ENCODE measurements at regions not wholly inside any gene's neighbourhood (a gene's known extent, or its start where the extent isn't known, plus 50 kb on each side); places are given as distances from the start of the nearest gene placed in this dataset.

DNA sequence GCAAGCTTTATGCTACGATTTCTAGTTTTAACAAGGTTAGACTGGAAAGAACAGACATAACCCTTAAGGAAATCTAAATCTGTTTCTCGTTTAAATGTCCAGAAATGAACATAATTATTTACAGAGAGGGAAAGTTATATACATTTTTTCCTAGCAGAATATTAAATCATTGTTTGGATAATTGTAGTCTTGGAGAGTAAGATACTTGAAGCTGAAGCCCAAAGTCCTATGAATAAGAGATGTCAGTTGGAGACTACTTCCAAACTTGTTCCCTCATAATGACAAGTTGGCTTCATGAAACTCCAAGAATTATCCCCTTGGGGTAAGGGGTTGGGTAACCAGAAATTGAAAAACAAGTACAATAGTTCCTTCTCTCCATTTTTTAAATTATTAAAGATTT lies 911.1 kb upstream of the MAN1A1 start:
- no peak for ATAC-seq (replicated peaks in 6 of 8)
- 0 to 74% (median 32%) methylated on average over 1 to 2 of the region's 2 CpGs for WGBS, 10 experiments
- Histone ChIP-seq H3K4me1 (replicated peaks in 1 of 2) (no peaks in the 10 kb centered on the region), H3K27ac (no peak overlapping the region), H3K4me3 (no peak overlapping the region)
- in situ Hi-C loops (cut with MboI; ENCODE audit: low pct_unique_long_range_greater_than_20kb in 2 of 9, low sequenced_read_pairs in 9 of 9, unreplicated experiment in 9 of 9) = no loop called here

GRCh38 chr6:120254651-120255050 lies 905.1 kb upstream of the MAN1A1 start:
- Histone ChIP-seq H3K4me3 (no peak overlapping the region), H3K4me1 (replicated peaks in 1 of 2) (no peaks in the 10 kb centered on the region), H3K27ac (no peak overlapping the region)
- in situ Hi-C loops (cut with MboI; ENCODE audit: low pct_unique_long_range_greater_than_20kb in 2 of 9, low sequenced_read_pairs in 9 of 9, unreplicated experiment in 9 of 9) = no loop called here
- no peak for ATAC-seq (replicated peaks in 6 of 8)
- WGBS, 10 experiments = 25 to 100% (median 90%) methylated on average over 1 to 4 of the region's 4 CpGs; no CpG with 5 or more reads in 1 of the 10 experiments

DNA sequence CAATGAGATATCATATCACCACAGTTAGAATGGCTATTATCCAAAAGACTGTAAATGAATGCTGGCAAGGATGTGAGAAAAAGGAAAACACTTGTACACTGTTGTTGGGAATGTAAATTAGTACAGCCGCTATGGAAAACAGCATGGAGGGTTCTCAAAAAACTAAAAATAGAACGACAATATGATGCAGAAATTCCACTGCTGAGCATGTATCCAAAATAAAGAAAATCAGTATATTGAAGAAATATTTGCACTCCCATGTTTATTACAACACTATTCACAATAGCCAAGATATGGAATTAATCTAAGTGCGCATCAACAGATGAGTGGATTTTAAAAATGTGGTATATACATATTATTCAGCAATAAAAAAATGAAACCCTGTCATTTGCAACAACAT lies 898.9 kb upstream of the MAN1A1 start:
- WGBS, 10 experiments = 0 to 91% (median 74%) methylated on average over 2 to 3 of the region's 3 CpGs
- Histone ChIP-seq H3K4me1 (replicated peaks in 1 of 2) (no peaks in the 10 kb centered on the region), H3K4me3 (no peak overlapping the region), H3K27ac (no peak overlapping the region)
- in situ Hi-C loops (cut with MboI; ENCODE audit: low pct_unique_long_range_greater_than_20kb in 2 of 9, low sequenced_read_pairs in 9 of 9, unreplicated experiment in 9 of 9) = no loop called here
- ATAC-seq (replicated peaks in 6 of 8) = peak in 1 of 8 experiments; percentile 62

GRCh38 chr6:120237221-120237620 lies 887.7 kb upstream of the MAN1A1 start:
- in situ Hi-C loops (cut with MboI; ENCODE audit: low pct_unique_long_range_greater_than_20kb in 2 of 9, low sequenced_read_pairs in 9 of 9, unreplicated experiment in 9 of 9) = no loop called here
- no peaks in the 10 kb centered on the region for H3K4me1 ChIP-seq (replicated peaks in 1 of 2)
- no peak overlapping the region for H3K4me3 ChIP-seq
- 0 to 100% (median 25%) methylated on average over 1 of the region's 1 CpG; no CpG with 5 or more reads in 3 of the 10 experiments for WGBS, 10 experiments
- ATAC-seq (replicated peaks in 6 of 8) = no peak
- H3K27ac ChIP-seq = no peak overlapping the region

DNA sequence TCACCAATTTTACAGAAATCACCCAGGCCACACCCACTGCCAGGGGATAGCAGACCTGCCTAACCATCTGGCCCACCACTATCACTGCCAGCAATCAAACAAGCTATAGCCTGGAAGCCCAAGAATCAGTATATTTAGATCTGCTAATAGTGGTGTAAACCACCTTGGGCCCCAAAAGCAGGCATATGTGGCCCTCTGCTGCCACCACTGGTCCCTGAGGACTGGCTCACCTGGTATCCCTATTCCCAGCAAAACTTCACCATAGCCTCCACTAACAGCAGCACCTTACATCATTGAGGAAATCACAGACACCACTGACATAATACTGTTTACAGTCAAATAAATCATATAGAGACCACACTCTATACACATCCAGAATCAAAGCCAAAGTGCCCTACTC lies 880.4 kb upstream of the MAN1A1 start:
- Histone ChIP-seq H3K4me1 (replicated peaks in 1 of 2) (no peaks in the 10 kb centered on the region), H3K27ac (no peak overlapping the region), H3K4me3 (no peak overlapping the region)
- in situ Hi-C loops (cut with MboI; ENCODE audit: low pct_unique_long_range_greater_than_20kb in 2 of 9, low sequenced_read_pairs in 9 of 9, unreplicated experiment in 9 of 9) = no loop called here
- no peak for ATAC-seq (replicated peaks in 6 of 8)

DNA sequence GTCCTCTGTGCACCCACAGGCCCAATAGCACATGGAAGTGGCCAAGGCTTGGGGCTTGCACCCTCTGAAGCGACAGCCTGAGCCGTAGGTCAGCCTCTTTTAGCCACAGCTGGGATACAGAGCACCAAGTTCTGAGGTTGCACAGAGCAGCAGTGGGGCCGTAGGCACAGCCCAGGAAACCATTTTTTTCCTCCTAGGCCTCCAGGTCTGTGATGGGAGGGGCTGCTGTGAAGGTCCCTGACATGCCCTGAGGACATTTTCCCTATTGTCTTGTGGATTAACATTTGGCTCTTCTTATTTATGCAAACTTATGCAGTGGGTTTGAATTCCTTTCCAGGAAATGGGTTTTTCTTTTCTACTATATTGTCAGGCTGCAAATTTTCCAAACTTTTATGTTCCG lies 878.7 kb upstream of the MAN1A1 start:
- peak in 2 of 8 experiments; percentile 52 to 74 for ATAC-seq (replicated peaks in 6 of 8)
- Histone ChIP-seq H3K27ac (no peak overlapping the region), H3K4me1 (replicated peaks in 1 of 2) (no peaks in the 10 kb centered on the region), H3K4me3 (no peak overlapping the region)
- 10 to 100% (median 75%) methylated on average over 1 to 4 of the region's 4 CpGs; no CpG with 5 or more reads in 1 of the 10 experiments for WGBS, 10 experiments
- in situ Hi-C loops (cut with MboI; ENCODE audit: low pct_unique_long_range_greater_than_20kb in 2 of 9, low sequenced_read_pairs in 9 of 9, unreplicated experiment in 9 of 9) = no loop called here

DNA sequence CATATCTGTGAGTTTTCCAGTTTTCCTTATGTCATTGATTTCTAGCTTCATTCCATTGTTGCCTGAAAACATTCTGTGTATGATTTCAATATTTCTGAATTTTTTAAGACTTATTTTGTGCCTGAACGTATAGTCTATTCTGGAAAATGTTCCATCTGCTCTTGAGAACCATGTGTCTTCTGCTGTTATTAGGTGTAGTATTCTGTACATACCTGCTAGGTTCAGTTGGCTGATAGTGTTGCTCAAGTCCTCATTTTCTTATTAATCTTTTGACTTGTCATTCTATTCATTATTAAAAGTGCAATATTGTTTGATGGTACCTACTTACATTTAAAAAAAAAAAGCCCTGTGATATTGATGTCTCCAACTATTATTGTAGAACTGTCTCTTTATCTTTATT lies 869.8 kb upstream of the MAN1A1 start:
- 0 to 100% (median 63%) methylated on average over 1 of the region's 1 CpG; no CpG with 5 or more reads in 1 of the 10 experiments for WGBS, 10 experiments
- ATAC-seq (replicated peaks in 6 of 8) = no peak
- in situ Hi-C loops (cut with MboI; ENCODE audit: low pct_unique_long_range_greater_than_20kb in 2 of 9, low sequenced_read_pairs in 9 of 9, unreplicated experiment in 9 of 9) = no loop called here
- no peak overlapping the region for H3K4me3 ChIP-seq
- H3K27ac ChIP-seq = no peak overlapping the region
- peaks cover 0 to 3% of the 10 kb centered on the region in 2 donors for H3K4me1 ChIP-seq (replicated peaks in 1 of 2)

DNA sequence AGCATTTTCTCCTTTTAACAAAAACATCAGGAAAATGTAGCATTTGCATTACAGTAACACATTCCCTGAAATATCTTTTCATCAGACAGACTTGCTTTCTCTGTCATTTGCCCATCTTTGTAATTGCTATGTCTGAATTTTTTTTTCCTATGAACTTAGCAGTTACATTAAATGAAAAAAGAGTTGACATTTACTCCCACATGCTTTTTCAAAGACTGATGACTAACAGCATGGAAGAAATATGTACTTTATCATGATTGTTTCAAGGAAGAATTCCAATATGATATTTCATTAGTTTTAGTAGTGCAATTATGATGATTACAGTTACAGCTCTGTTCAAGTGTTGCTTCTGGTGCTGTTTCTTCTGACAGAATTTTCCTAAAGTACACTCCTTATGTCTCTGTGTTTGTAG lies 864.5 kb upstream of the MAN1A1 start:
- peak in 5 of 8 experiments; percentile 27 to 87 (median 51) for ATAC-seq (replicated peaks in 6 of 8)
- Histone ChIP-seq H3K4me3 (no peak overlapping the region), H3K27ac (no peak overlapping the region), H3K4me1 (replicated peaks in 1 of 2) (peaks cover 0 to 3% of the 10 kb centered on the region in 2 donors)
- in situ Hi-C loops (cut with MboI; ENCODE audit: low pct_unique_long_range_greater_than_20kb in 2 of 9, low sequenced_read_pairs in 9 of 9, unreplicated experiment in 9 of 9) = no loop called here

GRCh38 chr6:120211955-120212792 lies 862.6 kb upstream of the MAN1A1 start:
- H3K27ac ChIP-seq = no peak overlapping the region
- ATAC-seq (replicated peaks in 6 of 8) = no peak
- no peak overlapping the region for H3K4me3 ChIP-seq
- in situ Hi-C loops (cut with MboI; ENCODE audit: low pct_unique_long_range_greater_than_20kb in 2 of 9, low sequenced_read_pairs in 9 of 9, unreplicated experiment in 9 of 9) = no loop called here
- 7 to 89% (median 42%) methylated on average over 2 to 4 of the region's 4 CpGs; no CpG with 5 or more reads in 2 of the 10 experiments for WGBS, 10 experiments
- H3K4me1 ChIP-seq (replicated peaks in 1 of 2) = peaks cover 0 to 3% of the 10 kb centered on the region in 2 donors

- WGBS, 10 experiments = 25 to 100% (median 82%) methylated on average over 1 of the region's 1 CpG; no CpG with 5 or more reads in 2 of the 10 experiments
- no peaks in the 10 kb centered on the region for H3K4me1 ChIP-seq (replicated peaks in 1 of 2)
- no peak overlapping the region for H3K4me3 ChIP-seq
- in situ Hi-C loops (cut with MboI; ENCODE audit: low pct_unique_long_range_greater_than_20kb in 2 of 9, low sequenced_read_pairs in 9 of 9, unreplicated experiment in 9 of 9) = no loop called here
- no peak overlapping the region for H3K27ac ChIP-seq
- no peak for ATAC-seq (replicated peaks in 6 of 8)
Observed at GRCh38 chr6:120202878-120203277, 853.3 kb upstream of the MAN1A1 start.

DNA sequence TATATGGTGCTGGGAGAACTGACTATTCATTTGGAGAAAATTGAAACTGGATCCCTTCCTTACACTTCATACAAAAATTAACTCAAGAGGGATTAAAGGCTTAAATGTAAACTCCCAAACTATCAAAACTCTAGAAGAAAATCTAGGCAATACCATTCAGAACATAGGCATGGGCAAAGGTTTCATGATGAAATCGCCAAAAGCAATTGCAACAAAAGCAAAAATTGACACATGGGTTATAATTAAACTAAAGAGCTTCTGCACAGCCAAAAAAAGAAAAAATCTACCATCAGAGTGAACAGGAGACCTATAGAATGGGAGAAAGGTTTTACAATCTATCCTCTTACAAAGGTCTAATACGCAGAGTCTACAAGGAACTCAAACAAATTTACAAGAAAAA lies 851.3 kb upstream of the MAN1A1 start:
- ATAC-seq (replicated peaks in 6 of 8) = no peak
- no peaks in the 10 kb centered on the region for H3K4me1 ChIP-seq (replicated peaks in 1 of 2)
- H3K27ac ChIP-seq = no peak overlapping the region
- no peak overlapping the region for H3K4me3 ChIP-seq
- 21 to 95% (median 88%) methylated on average over 1 to 2 of the region's 2 CpGs for WGBS, 10 experiments
- in situ Hi-C loops (cut with MboI; ENCODE audit: low pct_unique_long_range_greater_than_20kb in 2 of 9, low sequenced_read_pairs in 9 of 9, unreplicated experiment in 9 of 9) = no loop called here

GRCh38 chr6:120198033-120198432 lies 848.5 kb upstream of the MAN1A1 start:
- Histone ChIP-seq H3K27ac (no peak overlapping the region), H3K4me1 (replicated peaks in 1 of 2) (no peaks in the 10 kb centered on the region), H3K4me3 (no peak overlapping the region)
- peak in 1 of 8 experiments; percentile 51 for ATAC-seq (replicated peaks in 6 of 8)
- in situ Hi-C loops (cut with MboI; ENCODE audit: low pct_unique_long_range_greater_than_20kb in 2 of 9, low sequenced_read_pairs in 9 of 9, unreplicated experiment in 9 of 9) = no loop called here

- Histone ChIP-seq H3K27ac (no peak overlapping the region), H3K4me3 (no peak overlapping the region), H3K4me1 (replicated peaks in 1 of 2) (no peaks in the 10 kb centered on the region)
- in situ Hi-C loops (cut with MboI; ENCODE audit: low pct_unique_long_range_greater_than_20kb in 2 of 9, low sequenced_read_pairs in 9 of 9, unreplicated experiment in 9 of 9) = no loop called here
- no peak for ATAC-seq (replicated peaks in 6 of 8)
Observed at GRCh38 chr6:120186080-120186479, 836.5 kb upstream of the MAN1A1 start.

- H3K4me3 ChIP-seq = no peak overlapping the region
- in situ Hi-C loops (cut with MboI; ENCODE audit: low pct_unique_long_range_greater_than_20kb in 2 of 9, low sequenced_read_pairs in 9 of 9, unreplicated experiment in 9 of 9) = no loop called here
- H3K4me1 ChIP-seq (replicated peaks in 1 of 2) = no peaks in the 10 kb centered on the region
- ATAC-seq (replicated peaks in 6 of 8) = peak in 1 of 8 experiments; percentile 27
- WGBS, 10 experiments = 0 to 80% (median 45%) methylated on average over 1 to 2 of the region's 2 CpGs; no CpG with 5 or more reads in 6 of the 10 experiments
- H3K27ac ChIP-seq = no peak overlapping the region
Observed at GRCh38 chr6:120173250-120173649, 823.7 kb upstream of the MAN1A1 start.

All from motor neuron (in vitro differentiated cells).